KMS-11 (cell line): ENCODE measurements at regions not wholly inside any gene's neighbourhood (a gene's known extent, or its start where the extent isn't known, plus 50 kb on each side); places are given as distances from the start of the nearest gene placed in this dataset.

Source experiments
- H2AFZ ChIP-seq: fragments of 200-600 bp; sonication (generic); 2 replicates; pipeline ENCODE4 v1.6.1; 2016; ENCODE audit warnings: antibody characterized with exemption, mixed run types, low read depth
- H3K27ac ChIP-seq: fragments of 200-600 bp; sonication (generic); 2 replicates; pipeline ENCODE4 v1.6.1; 2016; ENCODE audit warnings: mild to moderate bottlenecking, mixed run types
- H3K27me3 ChIP-seq: fragments of 200-600 bp; sonication (generic); 2 replicates; pipeline ENCODE4 v1.6.1; 2017; ENCODE audit warnings: mild to moderate bottlenecking, low read depth, mixed run types, moderate library complexity; ENCODE audit not compliant: insufficient read depth
- H3K36me3 ChIP-seq: fragments of 200-600 bp; sonication (generic); 2 replicates; pipeline ENCODE4 v1.6.1; 2017; ENCODE audit warnings: mild to moderate bottlenecking, mixed run types; ENCODE audit not compliant: insufficient read depth
- H3K4me1 ChIP-seq: fragments of 200-600 bp; sonication (generic); 2 replicates; pipeline ENCODE4 v1.6.1; 2016; ENCODE audit warnings: mild to moderate bottlenecking, low read depth, mixed run types; ENCODE audit not compliant: poor library complexity, severe bottlenecking
- H3K4me2 ChIP-seq: fragments of 200-600 bp; sonication (generic); 2 replicates; pipeline ENCODE4 v1.7.0; 2016; ENCODE audit warnings: mild to moderate bottlenecking, mixed run types
- H3K4me3 ChIP-seq: fragments of 200-600 bp; sonication (generic); IDR thresholded peaks from 2 replicates; pipeline ENCODE4 v1.6.1; 2017; ENCODE audit warnings: low read depth, low read length, mixed read lengths; ENCODE audit not compliant: insufficient read depth
- H3K79me2 ChIP-seq: fragments of 200-600 bp; sonication (generic); 2 replicates; pipeline ENCODE4 v1.6.1; 2016; ENCODE audit warnings: low read depth, mixed run types; ENCODE audit not compliant: insufficient read depth
- H3K9ac ChIP-seq: fragments of 200-600 bp; sonication (generic); 2 replicates; pipeline ENCODE4 v1.6.1; 2016; ENCODE audit warnings: mild to moderate bottlenecking, mixed run types
- H4K20me1 ChIP-seq: fragments of 200-600 bp; sonication (generic); 2 replicates; pipeline ENCODE4 v1.6.1; 2016; ENCODE audit warnings: mild to moderate bottlenecking, mixed run types; ENCODE audit not compliant: insufficient read depth
- CTCF ChIP-seq: fragments of 200-600 bp; sonication (generic); conservative IDR thresholded peaks from 2 replicates; pipeline ENCODE4 v1.6.1; 2017; ENCODE audit warnings: low read depth, mild to moderate bottlenecking, antibody characterized with exemption, low read length, moderate library complexity, mixed read lengths

DNA sequence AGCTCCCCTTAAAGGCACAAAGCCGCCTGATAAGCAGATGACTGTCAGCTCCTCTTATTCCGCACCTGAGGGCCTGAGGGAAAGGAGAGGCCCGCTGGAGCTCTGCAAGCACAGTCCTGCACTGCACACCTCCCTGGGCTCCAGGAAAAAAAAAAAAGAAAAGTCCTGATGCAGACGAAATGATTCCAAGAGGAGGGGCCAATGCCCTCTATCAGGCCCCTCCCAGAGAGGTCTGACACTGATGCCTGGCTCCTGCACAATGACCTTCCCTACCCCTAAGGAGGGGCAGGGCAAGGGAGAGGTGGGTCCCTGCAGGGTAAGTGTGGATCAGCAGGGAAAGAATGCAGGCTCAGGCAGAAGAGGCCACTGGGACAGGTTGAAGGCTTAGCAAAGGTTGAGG lies 572.7 kb downstream of the SOX6 start:
- H3K4me1 ChIP-seq, result no peaks in the 10 kb centered on the region
- H3K9ac ChIP-seq, result no peak overlapping the region
- no peak for TF ChIP-seq CTCF
- H3K4me3 ChIP-seq, result no peak overlapping the region
- H3K27ac ChIP-seq, result no peak overlapping the region
- H3K36me3 ChIP-seq, result no peaks in the 10 kb centered on the region
- no peaks in the 10 kb centered on the region for H3K27me3 ChIP-seq
- H4K20me1 ChIP-seq, result no peaks in the 10 kb centered on the region
- no peak overlapping the region for H3K4me2 ChIP-seq
- H2AFZ ChIP-seq, result no peak overlapping the region
- no peaks in the 10 kb centered on the region for H3K79me2 ChIP-seq

GRCh38 chr11:15793043-15793996 lies 563.0 kb downstream of the SOX6 start:
- no peak overlapping the region for H3K4me3 ChIP-seq
- H3K4me1 ChIP-seq, result no peaks in the 10 kb centered on the region
- H3K36me3 ChIP-seq, result no peaks in the 10 kb centered on the region
- no peaks in the 10 kb centered on the region for H3K27me3 ChIP-seq
- H3K4me2 ChIP-seq, result no peak overlapping the region
- no peak overlapping the region for H3K9ac ChIP-seq
- no peak overlapping the region for H3K27ac ChIP-seq
- H2AFZ ChIP-seq, result no peak overlapping the region
- H4K20me1 ChIP-seq, result no peaks in the 10 kb centered on the region
- H3K79me2 ChIP-seq, result no peaks in the 10 kb centered on the region
- TF ChIP-seq CTCF, result no peak

DNA sequence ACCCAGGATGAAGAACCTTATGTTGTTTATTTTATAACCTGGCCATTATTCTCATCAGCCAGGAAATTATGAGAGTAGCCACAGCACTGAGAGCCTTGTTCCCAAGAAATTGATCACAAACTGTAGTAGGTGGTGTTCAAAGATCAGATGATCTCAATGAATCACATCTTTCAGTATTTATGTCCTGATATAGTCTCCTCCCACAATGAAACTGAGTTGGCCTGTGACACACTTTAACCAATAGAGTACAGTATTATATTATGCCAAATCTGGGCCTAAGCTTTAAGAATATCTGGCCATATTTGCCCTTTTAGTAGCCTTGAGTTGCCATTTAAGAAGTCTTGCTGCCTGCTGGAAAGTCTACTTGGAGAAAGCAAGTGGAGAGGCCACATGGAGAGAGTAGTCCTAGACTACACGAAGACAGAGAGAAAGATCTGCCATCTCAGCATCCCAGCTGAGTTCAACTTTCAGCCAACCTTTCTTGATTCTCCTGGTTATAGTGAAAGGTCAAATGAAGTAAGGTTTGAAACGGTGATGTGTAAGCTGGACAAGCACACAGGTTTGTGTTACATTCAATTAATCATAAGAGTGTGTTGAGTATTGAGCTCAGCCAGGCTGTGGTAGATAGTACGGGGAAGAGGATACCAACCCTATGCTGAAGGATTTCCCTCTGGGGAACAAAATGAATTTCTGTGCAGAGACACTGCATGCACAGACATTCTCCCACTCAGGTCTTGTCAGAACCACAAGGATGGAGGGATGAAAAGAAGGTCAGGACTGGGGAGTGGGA lies 561.8 kb downstream of the SOX6 start:
- no peak for TF ChIP-seq CTCF
- Histone ChIP-seq H3K79me2 (no peaks in the 10 kb centered on the region), H3K27ac (no peak overlapping the region), H2AFZ (no peak overlapping the region), H3K4me3 (no peak overlapping the region), H3K9ac (no peak overlapping the region), H3K27me3 (no peaks in the 10 kb centered on the region), H3K4me2 (no peak overlapping the region), H4K20me1 (no peaks in the 10 kb centered on the region), H3K4me1 (no peaks in the 10 kb centered on the region), H3K36me3 (no peaks in the 10 kb centered on the region)

DNA sequence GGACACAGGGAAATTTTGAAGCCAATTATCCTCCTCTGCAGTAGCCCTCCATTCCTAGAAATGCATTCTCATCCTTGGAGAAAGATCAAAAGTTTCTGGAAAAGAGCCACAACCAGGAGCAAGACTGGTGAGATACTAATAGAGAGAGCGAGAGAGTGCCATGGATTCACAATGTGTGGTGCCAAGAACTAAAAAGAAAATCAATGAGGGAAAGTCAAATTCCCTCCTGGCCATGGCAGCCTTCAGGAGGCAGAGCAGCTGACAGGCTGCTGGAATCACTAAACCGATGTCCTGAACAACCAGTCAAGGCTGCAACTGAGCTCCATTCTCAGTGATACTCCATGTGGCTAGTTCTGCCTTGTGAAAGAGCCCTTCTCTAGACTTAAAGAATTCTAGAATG lies 561.0 kb downstream of the SOX6 start:
- Histone ChIP-seq H3K27me3 (no peaks in the 10 kb centered on the region), H2AFZ (no peak overlapping the region), H3K9ac (no peak overlapping the region), H3K27ac (no peak overlapping the region), H3K36me3 (no peaks in the 10 kb centered on the region), H3K79me2 (no peaks in the 10 kb centered on the region), H3K4me1 (no peaks in the 10 kb centered on the region), H3K4me2 (no peak overlapping the region), H3K4me3 (no peak overlapping the region), H4K20me1 (no peaks in the 10 kb centered on the region)
- TF ChIP-seq CTCF, result no peak
